Progenitor cell of endocrine pancreas (in vitro differentiated cells): ENCODE measurements at regions not wholly inside any gene's neighbourhood (a gene's known extent, or its start where the extent isn't known, plus 50 kb on each side); places are given as distances from the start of the nearest gene placed in this dataset.
"Not testable (repeated sequence)": the region's sequence is repeated elsewhere in the genome, so short reads cannot be mapped to it uniquely, and the experiment has no call there.

Experiments
- DNase-seq: peaks from one replicate; pipeline ENCODE4 v3.0.0; 2021; ENCODE audit warnings: low spot score; ENCODE audit not compliant: unreplicated experiment
- H3K27ac Mint-ChIP-seq: 2 replicates; pipeline ENCODE4 v1.8.0; 2021; ENCODE audit warnings: mild to moderate bottlenecking, moderate library complexity, mixed read lengths
- H3K27me3 Mint-ChIP-seq: 2 replicates; pipeline ENCODE4 v1.8.0; 2021; ENCODE audit warnings: mixed read lengths
- H3K36me3 Mint-ChIP-seq: 2 replicates; pipeline ENCODE4 v1.8.0; 2022; ENCODE audit warnings: mixed read lengths; ENCODE audit not compliant: insufficient read depth
- H3K4me1 Mint-ChIP-seq: 2 replicates; pipeline ENCODE4 v1.8.0; 2021; ENCODE audit warnings: low read depth, mixed read lengths
- H3K4me3 Mint-ChIP-seq: 2 replicates; pipeline ENCODE4 v1.8.0; 2021; ENCODE audit warnings: low read depth, mild to moderate bottlenecking, moderate library complexity, mixed read lengths
- H3K9me3 Mint-ChIP-seq: 2 replicates; pipeline ENCODE4 v1.8.0; 2021; ENCODE audit warnings: low read depth, mixed read lengths
- CTCF ChIP-seq: fragments of 200-600 bp; sonication (generic); IDR thresholded peaks from one replicate; pipeline ENCODE4 v1.5.0; 2021; ENCODE audit warnings: antibody characterized with exemption, mild to moderate bottlenecking; ENCODE audit not compliant: unreplicated experiment

GRCh38 chr6:112478036-112478435 is 130.9 kb downstream of the RFPL4B start:
- H3K27ac Mint-ChIP-seq: no peak overlapping the region

GRCh38 chr6:112479975-112480374 is 132.8 kb downstream of the RFPL4B start:
- H3K36me3 Mint-ChIP-seq, H3K4me3 Mint-ChIP-seq, H3K9me3 Mint-ChIP-seq, DNase-seq, H3K27ac Mint-ChIP-seq, H3K27me3 Mint-ChIP-seq: not testable (repeated sequence)
- peaks cover 14% of the 10 kb centered on the region for H3K4me1 Mint-ChIP-seq

More at GRCh38 chr6:112478036-112478435, 130.9 kb downstream of the RFPL4B start:
- Mint-ChIP-seq H3K4me3 (no peak overlapping the region), H3K36me3 (no peaks in the 10 kb centered on the region), H3K4me1 (peaks cover 17% of the 10 kb centered on the region), H3K27me3 (no peaks in the 10 kb centered on the region), H3K9me3 (peaks cover 3% of the 10 kb centered on the region)
- TF ChIP-seq CTCF: no peak
- no peak for DNase-seq

GRCh38 chr6:112480553-112480952 is 133.4 kb downstream of the RFPL4B start:
- Mint-ChIP-seq H3K27ac (no peak overlapping the region), H3K27me3 (no peaks in the 10 kb centered on the region), H3K36me3 (no peaks in the 10 kb centered on the region), H3K4me1 (peaks cover 8% of the 10 kb centered on the region), H3K9me3 (peaks cover 3% of the 10 kb centered on the region), H3K4me3 (no peak overlapping the region)
- no peak for DNase-seq
- no peak for TF ChIP-seq CTCF

GRCh38 chr6:112481211-112481610 is 134.1 kb downstream of the RFPL4B start:
- TF ChIP-seq CTCF: no peak
- Mint-ChIP-seq H3K27ac (no peak overlapping the region), H3K36me3 (no peaks in the 10 kb centered on the region), H3K4me3 (no peak overlapping the region), H3K27me3 (no peaks in the 10 kb centered on the region), H3K9me3 (peaks cover 3% of the 10 kb centered on the region), H3K4me1 (peaks cover 4% of the 10 kb centered on the region)
- DNase-seq: no peak

GRCh38 chr6:112482373-112482772 is 135.2 kb downstream of the RFPL4B start:
- H3K27ac Mint-ChIP-seq: no peak overlapping the region
- H3K27me3 Mint-ChIP-seq: no peaks in the 10 kb centered on the region
- H3K36me3 Mint-ChIP-seq: no peaks in the 10 kb centered on the region
- no peaks in the 10 kb centered on the region for H3K4me1 Mint-ChIP-seq
- no peak overlapping the region for H3K4me3 Mint-ChIP-seq
- no peak for TF ChIP-seq CTCF
- H3K9me3 Mint-ChIP-seq: peaks cover 3% of the 10 kb centered on the region
- no peak for DNase-seq

- H3K27ac Mint-ChIP-seq: no peak overlapping the region
- H3K27me3 Mint-ChIP-seq: no peaks in the 10 kb centered on the region
- peaks cover 3% of the 10 kb centered on the region for H3K9me3 Mint-ChIP-seq
- no peaks in the 10 kb centered on the region for H3K36me3 Mint-ChIP-seq
- TF ChIP-seq CTCF: no peak
- no peak overlapping the region for H3K4me3 Mint-ChIP-seq
- H3K4me1 Mint-ChIP-seq: peaks cover 10% of the 10 kb centered on the region
- DNase-seq: no peak
Observed at GRCh38 chr6:112485120-112485826, 138.1 kb downstream of the RFPL4B start.
